Kidney capillary endothelial cell (primary cell): ENCODE measurements at regions not wholly inside any gene's neighbourhood (a gene's known extent, or its start where the extent isn't known, plus 50 kb on each side); places are given as distances from the start of the nearest gene placed in this dataset.
"Not testable (repeated sequence)": the region's sequence is repeated elsewhere in the genome, so short reads cannot be mapped to it uniquely, and the experiment has no call there.

Experiments
- DNase-seq: peaks from one replicate; pipeline ENCODE4 v3.0.0-alpha.2; 2018; ENCODE audit warnings: low spot score

- DNase-seq: peak; percentile 42
Observed at GRCh38 chr15:38073178-38073946, 138.9 kb downstream of the TMCO5A start.

- DNase-seq: no peak
Observed at GRCh38 chr15:38074029-38074428, 139.6 kb downstream of the TMCO5A start.

GRCh38 chr15:38075466-38075865 is 141.0 kb downstream of the TMCO5A start:
- DNase-seq: no peak

- no peak for DNase-seq
Observed at GRCh38 chr15:38076786-38077185, 142.3 kb downstream of the TMCO5A start.

- no peak for DNase-seq
Observed at GRCh38 chr15:38079236-38079635, 144.8 kb downstream of the TMCO5A start.

- DNase-seq: no peak
Observed at GRCh38 chr15:38080651-38081275, 146.3 kb downstream of the TMCO5A start.

GRCh38 chr15:38084289-38084688 is 149.8 kb downstream of the TMCO5A start:
- DNase-seq: peak; percentile 76

GRCh38 chr15:38085114-38085513 is 150.7 kb downstream of the TMCO5A start:
- peak; percentile 38 for DNase-seq

GRCh38 chr15:38085931-38086568 is 151.6 kb downstream of the TMCO5A start:
- DNase-seq: no peak

- DNase-seq: no peak
Observed at GRCh38 chr15:38086611-38087010, 152.2 kb downstream of the TMCO5A start.

GRCh38 chr15:38088971-38089370 is 154.5 kb downstream of the TMCO5A start:
- DNase-seq: no peak

GRCh38 chr15:38090223-38090622 is 155.8 kb downstream of the TMCO5A start:
- no peak for DNase-seq

GRCh38 chr15:38090678-38091077 is 156.2 kb downstream of the TMCO5A start:
- DNase-seq: no peak

- no peak for DNase-seq
Observed at GRCh38 chr15:38091078-38091645, 156.7 kb downstream of the TMCO5A start.

GRCh38 chr15:38093931-38094330 is 158.7 kb upstream of the SPRED1 start:
- no peak for DNase-seq

GRCh38 chr15:38102972-38103371 is 149.7 kb upstream of the SPRED1 start:
- DNase-seq: no peak

GRCh38 chr15:38103564-38103963 is 149.1 kb upstream of the SPRED1 start:
- DNase-seq: no peak

- DNase-seq: no peak
Observed at GRCh38 chr15:38111070-38111469, 141.6 kb upstream of the SPRED1 start.

- no peak for DNase-seq
Observed at GRCh38 chr15:38112406-38112805, 140.2 kb upstream of the SPRED1 start.

GRCh38 chr15:38115121-38115520 is 137.5 kb upstream of the SPRED1 start:
- no peak for DNase-seq

GRCh38 chr15:38117781-38118180 is 134.9 kb upstream of the SPRED1 start:
- no peak for DNase-seq

GRCh38 chr15:38119865-38120264 is 132.8 kb upstream of the SPRED1 start:
- not testable (repeated sequence) for DNase-seq

- peak; percentile 67 for DNase-seq
Observed at GRCh38 chr15:38127306-38127771, 125.3 kb upstream of the SPRED1 start.
